Esophagus (tissue), 2 donors: ENCODE measurements at regions not wholly inside any gene's neighbourhood (a gene's known extent, or its start where the extent isn't known, plus 50 kb on each side); places are given as distances from the start of the nearest gene placed in this dataset.
A peak's percentile ranks its signal among the peaks of the same experiment; 100 is the strongest.
"Not testable (repeated sequence)": the region's sequence is repeated elsewhere in the genome, so short reads cannot be mapped to it uniquely, and the experiment has no call there.

Experiments used
- H3K27ac ChIP-seq, 2 donors: one replicate each; pipeline ENCODE4 v1.5.1; 2013; ENCODE audit warnings: low read depth in 2 of 2, mild to moderate bottlenecking in 2 of 2, inconsistent platforms in 1 of 2, low read length in 1 of 2, moderate library complexity in 1 of 2
- H3K27me3 ChIP-seq, 2 donors: one replicate each; pipeline ENCODE4 v1.6.1; 2013; ENCODE audit warnings: low read length in 2 of 2, control low read depth in 1 of 2, mild to moderate bottlenecking in 1 of 2; ENCODE audit not compliant: insufficient read depth in 2 of 2, control insufficient read depth in 1 of 2
- H3K36me3 ChIP-seq, 2 donors: one replicate each; pipeline ENCODE4 v1.6.1; 2013; ENCODE audit warnings: low read length in 1 of 2; ENCODE audit not compliant: control insufficient read depth in 2 of 2, insufficient read depth in 2 of 2
- H3K4me1 ChIP-seq, 2 donors: one replicate each; pipeline ENCODE4 v1.6.1; 2013; ENCODE audit warnings: low read length in 1 of 2; ENCODE audit not compliant: control insufficient read depth in 2 of 2, insufficient read depth in 2 of 2
- H3K4me3 ChIP-seq, 2 donors: one replicate each; pipeline ENCODE4 v1.5.1; 2013; ENCODE audit warnings: low read length in 2 of 2, mild to moderate bottlenecking in 2 of 2, low read depth in 1 of 2, moderate library complexity in 1 of 2
- H3K9me3 ChIP-seq, 2 donors: one replicate each; pipeline ENCODE4 v1.6.1; 2013; ENCODE audit warnings: mild to moderate bottlenecking in 2 of 2, low read depth in 1 of 2, low read length in 1 of 2, moderate library complexity in 1 of 2; ENCODE audit not compliant: control insufficient read depth in 2 of 2, insufficient read depth in 1 of 2
- WGBS, 2 donors: extraction: QIAGEN DNeasy Blood & Tissue Kit; methylation state at CpG; one replicate each; pipeline ENCODE4 v1.1.7; 2013; 5-methylcytosine and 5-hydroxymethylcytosine counted together
- donor health status: healthy with polysubstance abuse.
- donor health status: Bipolar disorder and iron deficiency.

DNA sequence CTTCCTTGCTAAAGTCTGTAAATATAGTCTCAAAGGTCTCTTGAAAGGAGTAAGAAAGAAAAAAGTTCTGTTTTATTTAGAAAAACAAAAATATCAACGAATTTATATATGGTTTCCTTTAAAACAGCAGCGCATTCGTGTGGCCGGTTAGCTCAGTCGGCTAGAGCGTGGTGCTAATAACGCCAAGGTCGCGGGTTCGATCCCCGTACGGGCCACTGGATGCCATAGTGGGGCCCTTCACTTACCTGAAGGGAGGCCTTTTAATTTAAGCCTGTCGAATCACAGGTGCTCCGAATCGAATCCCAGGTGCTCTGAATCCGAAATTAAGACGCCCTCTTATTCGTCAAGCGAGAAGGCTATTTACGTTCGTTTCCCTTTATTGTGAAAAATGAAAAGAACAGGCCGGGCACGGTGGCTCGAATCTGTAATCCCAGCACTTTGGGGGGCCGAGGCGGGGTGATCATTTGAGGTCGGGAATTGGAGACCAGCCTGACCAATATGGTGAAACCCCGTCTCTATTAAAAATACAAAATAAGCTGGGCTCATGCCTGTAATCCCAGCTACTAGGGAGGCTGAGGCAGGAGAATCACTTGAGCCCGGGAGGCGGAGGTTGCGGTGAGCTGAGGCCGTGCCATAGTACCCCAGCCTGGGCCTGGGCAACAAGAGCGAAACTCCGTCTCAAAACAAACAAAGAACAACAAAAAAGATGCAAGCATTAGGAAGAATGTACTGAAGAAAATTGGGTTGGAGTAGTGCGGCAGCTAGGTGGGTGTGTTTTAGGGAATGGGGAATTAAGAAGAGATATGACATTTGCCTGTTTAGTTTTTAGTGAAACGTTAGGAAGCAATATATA is 195.8 kb upstream of the ZNF184 start:
- peaks cover 0 to 5% of the 10 kb centered on the region in 2 donors for H3K9me3 ChIP-seq
- H3K4me1 ChIP-seq = peaks cover 0 to 7% of the 10 kb centered on the region in 2 donors
- WGBS, 2 donors = 7 to 9% methylated on average over 36 of the region's 36 CpGs
- no peaks in the 10 kb centered on the region for H3K36me3 ChIP-seq
- H3K27me3 ChIP-seq = peaks cover 0 to 27% of the 10 kb centered on the region in 2 donors
- peak overlapping the region in 1 of 2 donors; percentile 27 for H3K4me3 ChIP-seq
- H3K27ac ChIP-seq = no peak overlapping the region

DNA sequence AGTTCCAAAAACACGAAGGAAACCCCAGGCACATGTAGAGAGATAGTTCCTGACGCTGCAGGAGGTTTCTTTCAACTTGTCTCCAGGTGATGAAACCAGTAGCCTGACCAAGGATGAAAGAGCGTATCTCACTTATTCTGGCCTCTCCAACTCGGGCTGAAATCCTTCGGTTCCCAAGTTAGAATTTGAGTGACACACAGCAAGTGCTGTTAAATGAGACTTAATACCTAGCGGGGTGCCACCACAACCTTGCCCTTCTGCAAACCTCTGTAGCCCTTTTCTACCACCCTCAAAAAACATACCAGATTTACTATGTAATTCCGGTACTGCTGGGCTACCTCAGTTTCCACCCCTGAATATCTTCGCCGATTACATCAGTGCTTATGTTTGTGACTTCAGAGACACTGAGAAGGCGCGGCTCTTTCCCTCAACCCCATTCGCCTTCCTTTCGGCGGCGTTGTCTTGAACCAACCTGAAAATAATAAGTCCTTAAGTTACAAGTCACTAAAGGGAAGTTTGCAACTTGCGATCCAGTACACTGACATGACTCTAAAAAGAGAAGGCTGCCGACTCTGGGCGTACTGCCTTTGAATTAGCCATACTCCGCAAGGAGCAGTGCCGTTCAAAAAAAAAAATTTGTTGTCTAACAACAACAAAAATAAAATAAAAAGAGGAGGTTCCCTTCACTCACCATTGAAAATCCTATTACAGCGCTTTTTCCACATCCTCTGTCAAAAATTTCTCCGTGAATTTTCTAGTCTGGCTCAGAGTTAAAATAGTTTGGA is 194.9 kb upstream of the ZNF184 start:
- peaks cover 0 to 7% of the 10 kb centered on the region in 2 donors for H3K4me1 ChIP-seq
- H3K4me3 ChIP-seq = peak overlapping the region in 1 of 2 donors; percentile 27
- no peak overlapping the region for H3K27ac ChIP-seq
- H3K27me3 ChIP-seq = peaks cover 0 to 27% of the 10 kb centered on the region in 2 donors
- H3K9me3 ChIP-seq = peaks cover 0 to 5% of the 10 kb centered on the region in 2 donors
- 8 to 14% methylated on average over 22 of the region's 22 CpGs for WGBS, 2 donors
- no peaks in the 10 kb centered on the region for H3K36me3 ChIP-seq

DNA sequence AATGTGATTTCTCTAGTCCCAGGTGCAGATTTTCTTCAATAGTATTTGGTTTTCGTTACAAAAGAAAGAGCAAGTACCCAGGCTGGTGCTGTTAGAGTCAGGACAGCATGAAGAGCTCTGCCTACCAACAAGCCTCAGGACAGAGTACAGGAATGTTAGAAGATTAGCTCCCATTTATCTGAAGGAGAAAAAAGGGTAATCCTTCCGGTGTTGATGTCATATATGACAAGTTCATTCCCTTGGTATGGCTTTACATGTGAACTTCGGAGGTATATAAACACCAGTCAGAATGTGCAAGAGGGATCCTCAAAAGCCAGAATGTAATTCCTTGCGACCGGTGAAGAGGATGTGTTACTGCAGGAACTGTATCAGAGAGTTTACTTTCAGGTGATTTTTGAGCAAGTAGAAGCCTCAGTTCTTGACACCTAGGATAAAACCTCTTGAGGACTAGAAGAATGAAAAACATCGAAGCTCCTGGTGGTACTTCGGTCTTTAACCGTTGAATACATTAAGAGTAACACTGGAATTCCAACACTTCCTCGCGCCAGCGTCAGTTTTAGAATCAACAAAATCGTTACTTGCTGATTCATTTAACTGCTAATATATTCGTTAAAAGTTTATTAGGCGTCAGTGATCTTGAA is 194.2 kb upstream of the ZNF184 start:
- Histone ChIP-seq H3K27ac (no peak overlapping the region), H3K4me3 (no peak overlapping the region), H3K4me1 (peaks cover 0 to 7% of the 10 kb centered on the region in 2 donors), H3K9me3 (peaks cover 0 to 5% of the 10 kb centered on the region in 2 donors), H3K27me3 (peaks cover 0 to 24% of the 10 kb centered on the region in 2 donors), H3K36me3 (no peaks in the 10 kb centered on the region)
- WGBS, 2 donors = 13 to 15% methylated on average over 14 of the region's 14 CpGs

DNA sequence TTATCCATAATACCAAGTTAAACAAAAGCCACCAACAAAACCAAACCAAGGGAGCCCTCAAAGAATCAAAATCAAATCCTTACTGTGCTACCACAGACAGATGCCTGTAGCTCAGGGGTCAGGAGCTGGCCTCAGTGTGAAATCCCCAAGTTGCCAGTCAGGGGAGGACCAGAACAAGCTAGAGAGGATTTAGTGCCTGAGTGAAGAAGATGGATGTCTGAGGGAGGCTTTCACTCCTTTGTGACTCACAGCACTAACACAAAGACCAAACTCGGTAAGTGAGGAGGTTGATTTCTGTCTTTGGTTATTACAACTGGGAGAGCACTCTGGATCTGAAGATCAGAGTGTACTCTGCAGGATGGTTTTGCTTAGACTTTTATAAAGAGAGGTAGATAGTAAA is 189.9 kb upstream of the ZNF184 start:
- WGBS, 2 donors = 7 to 13% methylated on average over 1 of the region's 1 CpG
- no peak overlapping the region for H3K27ac ChIP-seq
- no peak overlapping the region for H3K4me3 ChIP-seq
- H3K9me3 ChIP-seq = no peaks in the 10 kb centered on the region
- H3K4me1 ChIP-seq = no peaks in the 10 kb centered on the region
- no peaks in the 10 kb centered on the region for H3K36me3 ChIP-seq
- H3K27me3 ChIP-seq = peaks cover 0 to 9% of the 10 kb centered on the region in 2 donors

DNA sequence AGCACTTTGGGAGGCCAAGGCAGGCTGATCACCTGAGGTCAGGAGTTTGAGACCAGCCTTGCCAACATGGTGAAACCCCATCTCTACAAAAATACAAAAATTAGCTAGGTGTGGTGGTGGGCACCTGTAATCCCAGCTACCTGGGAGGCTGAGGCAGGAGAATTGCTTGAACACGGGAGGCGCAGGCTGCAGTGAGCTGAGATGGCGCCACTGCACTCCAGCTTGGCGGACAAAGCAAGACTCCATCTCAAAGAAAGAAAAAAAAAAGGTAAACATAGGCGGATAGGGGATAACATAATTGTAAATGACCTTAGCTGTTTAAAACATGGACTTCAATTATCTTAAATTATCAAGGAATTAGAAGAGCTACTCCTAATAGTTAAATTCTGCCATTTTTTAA is 189.3 kb upstream of the ZNF184 start:
- not testable (repeated sequence) for H3K4me1 ChIP-seq, H3K27me3 ChIP-seq, H3K27ac ChIP-seq, H3K4me3 ChIP-seq, H3K36me3 ChIP-seq, H3K9me3 ChIP-seq
- 90 to 92% methylated on average over 5 of the region's 5 CpGs for WGBS, 2 donors

DNA sequence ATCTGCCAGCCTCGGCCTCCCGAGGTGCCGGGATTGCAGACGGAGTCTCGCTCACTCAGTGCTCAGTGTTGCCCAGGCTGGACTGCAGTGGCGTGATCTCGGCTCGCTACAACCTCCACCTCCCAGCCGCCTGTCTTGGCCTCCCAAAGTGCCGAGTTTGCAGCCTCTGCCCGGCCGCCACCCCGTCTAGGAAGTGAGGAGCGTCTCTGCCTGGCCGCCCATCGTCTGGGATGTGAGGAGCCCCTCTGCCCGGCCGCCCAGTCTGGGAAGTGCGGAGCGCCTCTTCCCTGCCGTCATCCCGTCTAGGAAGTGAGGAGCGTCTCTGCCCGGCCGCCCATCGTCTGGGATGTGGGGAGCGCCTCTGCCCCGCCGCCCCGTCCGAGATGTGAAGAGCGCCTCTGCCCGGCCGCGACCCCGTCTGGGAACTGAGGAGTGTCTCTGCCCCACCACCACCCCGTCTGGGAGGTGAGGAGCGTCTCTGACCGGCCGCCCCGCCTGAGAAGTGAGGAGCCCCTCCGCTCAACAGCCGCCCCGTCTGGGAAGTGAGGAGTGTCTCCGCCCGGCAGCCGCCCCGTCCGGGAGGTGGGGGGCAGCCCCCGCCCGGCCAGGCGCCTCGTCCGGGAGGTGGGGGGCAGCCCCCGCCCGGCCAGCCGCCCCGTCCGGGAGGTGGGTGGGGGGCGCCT is 180.4 kb upstream of the ZNF184 start:
- H3K27ac ChIP-seq, H3K27me3 ChIP-seq, H3K9me3 ChIP-seq, H3K4me3 ChIP-seq, H3K36me3 ChIP-seq, H3K4me1 ChIP-seq: not testable (repeated sequence)
- WGBS, 2 donors = 51 to 55% methylated on average over 51 to 60 of the region's 60 CpGs

GRCh38 chr6:27651371-27651732 is 178.4 kb upstream of the ZNF184 start:
- no peaks in the 10 kb centered on the region for H3K9me3 ChIP-seq
- H3K36me3 ChIP-seq = no peaks in the 10 kb centered on the region
- WGBS, 2 donors = 18 to 26% methylated on average over 7 of the region's 7 CpGs
- H3K4me3 ChIP-seq = no peak overlapping the region
- no peaks in the 10 kb centered on the region for H3K4me1 ChIP-seq
- H3K27ac ChIP-seq = no peak overlapping the region
- peaks cover 0 to 2% of the 10 kb centered on the region in 2 donors for H3K27me3 ChIP-seq

- Histone ChIP-seq H3K4me1 (no peaks in the 10 kb centered on the region), H3K36me3 (no peaks in the 10 kb centered on the region), H3K27ac (no peak overlapping the region), H3K4me3 (no peak overlapping the region), H3K27me3 (peaks cover 0 to 2% of the 10 kb centered on the region in 2 donors), H3K9me3 (no peaks in the 10 kb centered on the region)
- 13 to 18% methylated on average over 17 of the region's 17 CpGs for WGBS, 2 donors
Measured at GRCh38 chr6:27650620-27651370, 177.9 kb upstream of the ZNF184 start.

DNA sequence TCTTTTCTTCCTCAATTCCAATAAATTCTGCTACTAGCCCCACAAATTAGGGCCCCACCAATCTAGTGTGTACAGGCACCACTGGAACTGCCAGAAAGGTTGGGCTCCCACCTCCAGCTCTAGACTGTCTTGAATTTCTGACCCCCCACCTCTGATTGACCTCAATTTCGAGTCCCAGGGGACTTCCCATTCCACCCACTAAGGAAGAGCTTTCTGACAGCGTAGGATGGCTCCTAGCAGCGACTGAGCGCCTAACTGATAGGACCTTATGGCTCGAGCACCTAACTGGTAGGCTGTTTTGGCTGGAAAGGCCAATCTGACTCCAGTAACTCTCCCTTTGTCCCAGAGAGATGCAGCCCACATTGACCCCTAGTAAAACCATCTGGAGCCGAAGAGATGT is 171.6 kb upstream of the ZNF184 start:
- H3K9me3 ChIP-seq = no peaks in the 10 kb centered on the region
- no peaks in the 10 kb centered on the region for H3K4me1 ChIP-seq
- no peak overlapping the region for H3K27ac ChIP-seq
- WGBS, 2 donors = 57 to 62% methylated on average over 6 of the region's 6 CpGs
- H3K4me3 ChIP-seq = no peak overlapping the region
- H3K27me3 ChIP-seq = no peaks in the 10 kb centered on the region
- no peaks in the 10 kb centered on the region for H3K36me3 ChIP-seq
